Superior temporal gyrus (tissue), 1 donor: ENCODE measurements at regions not wholly inside any gene's neighbourhood (a gene's known extent, or its start where the extent isn't known, plus 50 kb on each side); places are given as distances from the start of the nearest gene placed in this dataset.
"Not testable (repeated sequence)": the region's sequence is repeated elsewhere in the genome, so short reads cannot be mapped to it uniquely, and the experiment has no call there.

Experiments used
- DNase-seq: peaks from one replicate; pipeline ENCODE4 v3.0.0-alpha.2; 2016; ENCODE audit errors: extremely low spot score

GRCh38 chr3:191741847-191742350, 280.9 kb downstream of the PYDC2 start:
- not testable (repeated sequence) for DNase-seq

DNA sequence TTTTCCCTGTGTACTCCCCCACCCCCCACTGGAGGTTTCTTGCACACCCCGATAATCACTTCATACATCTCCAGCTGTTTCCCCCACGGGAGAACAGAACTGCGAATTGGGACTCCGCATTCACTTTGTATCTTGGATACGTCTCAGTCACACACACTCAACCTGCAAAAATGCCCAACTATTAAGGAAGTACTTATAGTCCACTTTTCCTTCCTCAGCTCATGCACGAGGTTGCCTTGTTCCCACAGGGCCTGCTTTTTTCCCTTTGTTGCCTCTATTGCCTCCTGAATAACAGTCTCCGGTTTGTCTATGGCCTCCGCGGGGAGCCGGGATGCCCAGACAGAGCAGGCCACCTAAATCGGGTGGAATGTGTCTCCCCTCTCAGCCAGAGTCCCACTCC, 282.3 kb downstream of the PYDC2 start:
- no peak for DNase-seq

DNA sequence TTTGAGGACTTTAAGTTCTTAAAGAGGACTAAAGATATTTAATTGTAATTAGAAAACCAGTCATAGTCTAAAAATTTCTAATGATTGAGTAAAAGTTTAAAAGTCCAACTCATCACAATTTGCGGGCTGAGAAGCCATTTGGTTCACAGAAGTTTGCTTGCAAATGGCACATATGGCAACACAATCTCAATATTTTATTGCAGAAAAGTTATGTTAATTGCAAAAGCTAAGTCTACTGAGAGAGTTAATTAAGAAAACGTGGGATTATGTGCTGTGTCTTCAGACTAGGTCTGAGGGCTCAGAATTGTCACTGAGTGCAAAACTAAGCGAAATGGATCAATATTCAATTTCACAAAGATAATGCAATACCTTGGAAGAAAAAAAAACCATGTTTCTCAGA, 289.7 kb downstream of the PYDC2 start:
- no peak for DNase-seq

DNA sequence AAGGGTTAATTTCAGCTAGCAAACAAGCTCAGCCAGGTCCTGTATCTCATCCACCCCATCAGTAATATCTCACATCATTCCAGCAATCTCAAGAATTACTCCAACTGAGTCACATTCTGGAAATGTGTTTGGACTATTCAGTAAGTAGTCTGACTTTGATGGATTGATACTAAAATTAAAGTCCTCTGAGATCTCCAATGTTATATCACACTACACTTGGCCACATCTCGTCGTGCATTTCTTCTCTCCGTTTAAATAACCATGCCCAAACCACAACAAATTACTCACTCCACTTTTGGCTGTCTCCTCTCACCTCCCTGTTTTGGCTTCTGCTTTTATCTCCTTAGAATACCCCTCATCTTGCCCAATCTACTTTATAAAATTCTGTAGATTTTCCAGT, 292.2 kb downstream of the PYDC2 start:
- no peak for DNase-seq

DNA sequence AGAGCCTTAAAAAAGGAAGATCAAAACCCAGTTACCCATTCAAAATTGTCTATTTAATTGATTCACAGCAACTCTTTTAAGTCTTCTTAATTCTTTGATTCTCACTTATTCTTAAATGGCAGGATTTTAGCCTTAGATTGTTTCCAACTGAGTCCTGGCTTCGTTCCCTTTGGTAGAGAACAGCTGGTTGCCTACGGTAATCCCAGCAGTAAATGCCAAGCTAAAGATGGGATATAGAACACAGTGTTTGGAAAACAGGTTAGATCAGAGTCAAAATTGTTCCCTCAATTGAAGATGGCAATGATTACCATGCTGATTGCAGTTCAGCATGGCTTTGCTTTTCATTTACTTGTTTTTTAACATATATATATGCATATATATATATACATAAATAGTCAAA, 300.9 kb downstream of the PYDC2 start:
- DNase-seq, result peak; percentile 50

DNA sequence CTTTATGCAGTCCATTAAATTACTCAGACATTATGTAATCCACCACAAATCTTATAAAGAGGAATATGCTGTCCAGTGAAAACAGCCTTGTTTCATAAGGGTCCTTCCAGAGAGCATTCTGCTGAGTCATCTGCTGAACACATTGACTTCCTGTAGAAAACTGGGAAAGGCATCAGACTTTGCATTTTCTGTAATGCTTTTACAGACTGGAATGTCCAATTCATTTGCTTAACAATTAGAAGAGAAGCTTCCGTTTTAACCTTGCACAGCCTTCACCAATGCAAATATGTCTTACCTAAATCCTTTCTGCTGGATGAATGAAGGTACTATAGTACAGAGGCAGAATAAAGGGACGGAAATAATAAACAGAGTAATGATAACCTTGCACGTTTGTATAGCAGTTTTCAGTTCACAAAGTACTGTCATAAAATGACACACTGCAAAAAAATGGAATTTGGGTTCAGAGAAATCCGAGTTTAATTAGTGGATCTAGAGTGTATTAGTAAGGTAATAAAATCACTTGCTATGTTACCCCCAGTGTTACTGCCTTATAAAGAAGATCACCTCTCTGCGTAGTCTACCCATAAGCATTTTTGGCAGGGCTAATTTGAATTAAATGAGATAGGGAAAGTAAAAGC, 301.5 kb downstream of the PYDC2 start:
- DNase-seq, result no peak

- no peak for DNase-seq
Observed at GRCh38 chr3:191768421-191768820, 307.5 kb downstream of the PYDC2 start.

- no peak for DNase-seq
Observed at GRCh38 chr3:191770541-191770940, 309.6 kb downstream of the PYDC2 start.

DNA sequence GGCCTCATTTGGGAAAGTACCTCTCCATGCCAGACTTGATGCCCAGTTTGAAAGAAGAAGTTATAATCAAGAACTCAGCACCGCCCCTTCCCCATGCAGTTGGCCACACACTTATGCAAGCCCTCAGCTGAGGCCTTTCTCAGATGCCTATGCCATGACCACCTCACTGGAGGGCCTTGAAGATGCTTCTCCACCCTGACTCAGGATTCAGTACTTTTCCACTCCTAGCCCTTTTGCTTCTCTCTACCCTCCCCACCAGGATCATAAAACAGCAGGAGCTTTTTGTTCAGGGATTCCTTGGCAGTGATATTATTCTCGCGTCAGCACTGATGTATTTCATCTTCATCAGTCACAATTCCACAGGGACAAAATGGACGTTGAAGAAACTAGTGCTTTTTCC, 313.5 kb downstream of the PYDC2 start:
- no peak for DNase-seq

- no peak for DNase-seq
Observed at GRCh38 chr3:191775451-191776233, 314.7 kb downstream of the PYDC2 start.

DNA sequence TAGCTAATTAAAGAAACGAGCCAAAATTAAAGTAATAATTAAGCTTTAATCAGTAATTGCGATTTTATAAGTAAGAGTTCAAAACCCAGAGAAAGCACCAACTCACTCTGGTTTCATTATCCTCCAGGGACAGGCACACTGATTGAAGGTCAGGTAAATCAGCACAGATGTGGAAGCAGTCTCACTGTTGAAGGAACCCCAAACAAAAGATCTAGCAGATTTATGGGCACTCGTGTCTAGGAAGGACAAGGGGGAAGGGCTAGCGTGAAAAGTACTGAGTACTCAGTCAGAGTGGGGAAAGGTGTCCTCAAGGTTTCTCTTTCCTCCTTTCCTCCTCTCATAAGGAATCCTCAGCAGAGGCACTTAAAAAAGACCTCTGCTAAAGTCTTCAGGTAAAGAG, 320.1 kb downstream of the PYDC2 start:
- no peak for DNase-seq

DNA sequence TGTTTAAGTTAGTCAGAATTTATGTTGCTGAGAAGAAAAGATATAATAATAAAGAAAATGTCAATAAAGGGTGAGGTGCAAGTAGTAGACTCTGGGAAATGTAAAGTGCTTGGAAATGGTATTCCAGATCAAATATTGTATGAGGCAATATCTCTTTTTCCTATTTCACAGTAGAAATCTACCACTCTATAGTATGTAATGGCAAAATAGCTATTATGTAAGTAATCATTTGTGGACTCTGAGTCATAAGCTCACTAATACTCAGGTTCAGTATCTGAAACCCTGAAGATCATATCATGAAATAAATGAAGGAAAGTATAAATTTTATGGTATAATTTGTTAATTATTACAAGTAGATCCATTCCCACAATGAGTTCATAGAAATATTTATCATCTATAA, 322.1 kb downstream of the PYDC2 start:
- DNase-seq, result no peak

GRCh38 chr3:191790934-191791333, 330.0 kb downstream of the PYDC2 start:
- no peak for DNase-seq

- no peak for DNase-seq
Observed at GRCh38 chr3:191792580-191792979, 331.6 kb downstream of the PYDC2 start.

DNA sequence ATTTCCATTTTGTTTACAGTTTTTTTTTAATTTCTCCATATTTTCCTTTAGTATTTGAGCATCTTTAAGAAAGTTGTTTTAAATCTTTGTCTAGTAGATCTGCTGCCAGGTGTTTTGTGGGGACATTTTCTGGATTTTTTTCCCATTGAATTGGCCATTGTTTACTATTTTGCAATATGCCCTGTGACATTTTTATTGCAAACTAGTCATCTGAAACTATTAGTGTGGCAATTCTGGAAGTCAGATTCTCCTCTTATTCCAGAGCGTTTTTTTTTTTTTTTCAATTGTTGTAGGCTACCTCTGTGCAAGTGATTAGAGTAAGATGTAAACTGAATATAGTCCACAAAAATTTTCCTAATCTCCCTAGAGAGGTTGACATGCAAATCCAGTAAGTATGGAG, 334.2 kb downstream of the PYDC2 start:
- DNase-seq, result no peak

- DNase-seq, result no peak
Observed at GRCh38 chr3:191797271-191797670, 336.3 kb downstream of the PYDC2 start.

DNA sequence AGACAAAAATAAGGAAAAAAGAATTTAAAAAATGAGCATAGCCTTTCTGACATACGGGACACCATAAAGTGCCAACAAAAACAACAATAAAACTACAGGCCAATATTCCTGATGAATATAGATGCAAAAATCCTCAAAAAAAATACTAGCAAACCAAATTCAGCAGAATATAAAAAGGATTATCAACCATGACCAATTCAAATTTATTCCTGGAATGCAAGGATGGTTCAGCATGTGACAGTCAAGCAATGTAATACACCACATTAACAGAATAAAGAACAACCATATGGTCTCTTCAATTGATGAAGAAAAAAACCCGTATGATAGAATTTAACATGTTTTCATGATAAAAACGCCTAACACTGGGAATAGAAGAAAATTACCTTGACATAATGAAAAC, 341.7 kb downstream of the PYDC2 start:
- DNase-seq, result no peak

- DNase-seq, result no peak
Observed at GRCh38 chr3:191804935-191805334, 344.0 kb downstream of the PYDC2 start.

GRCh38 chr3:191808073-191808472, 347.1 kb downstream of the PYDC2 start:
- DNase-seq, result no peak

DNA sequence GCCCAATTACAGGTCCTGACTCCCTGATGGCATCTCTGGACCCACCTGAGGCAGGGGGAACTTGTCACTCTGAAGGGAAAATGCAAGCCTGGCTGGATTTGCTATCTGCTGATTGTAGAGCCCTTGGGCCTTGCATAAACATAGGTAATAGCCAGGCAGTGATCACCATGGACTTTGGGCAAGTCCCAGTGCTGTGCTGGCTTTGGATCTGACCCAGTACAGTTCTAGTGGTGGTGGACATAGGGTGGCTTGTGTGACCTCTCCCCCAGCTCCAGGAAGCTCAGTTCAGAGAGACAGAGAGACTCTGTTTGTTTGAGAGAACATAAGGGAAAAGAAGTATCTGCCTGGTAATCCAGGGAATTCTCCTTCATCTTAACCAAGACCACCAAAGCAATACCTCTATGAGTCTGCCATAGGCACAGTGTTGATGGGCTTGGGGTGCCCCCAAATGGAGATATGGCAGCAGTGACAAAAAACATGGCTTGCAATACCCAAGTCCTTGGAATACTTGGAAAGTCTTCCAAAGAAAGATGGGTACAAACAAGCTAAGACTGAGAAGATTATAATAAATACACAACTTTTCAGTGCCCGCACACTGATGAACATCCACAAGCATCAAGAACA, 348.5 kb downstream of the PYDC2 start:
- no peak for DNase-seq

GRCh38 chr3:191813245-191813644, 352.3 kb downstream of the PYDC2 start:
- no peak for DNase-seq

GRCh38 chr3:191848818-191849217, 387.9 kb downstream of the PYDC2 start:
- DNase-seq, result no peak

- DNase-seq, result peak; percentile 28
Observed at GRCh38 chr3:191859531-191859930, 398.6 kb downstream of the PYDC2 start.
